ENCODE measurements at regions not wholly inside any gene's neighbourhood (a gene's known extent, or its start where the extent isn't known, plus 50 kb on each side); places are given as distances from the start of the nearest gene placed in this dataset.
"Not testable (repeated sequence)": the region's sequence is repeated elsewhere in the genome, so short reads cannot be mapped to it uniquely, and the experiment has no call there.

DNA sequence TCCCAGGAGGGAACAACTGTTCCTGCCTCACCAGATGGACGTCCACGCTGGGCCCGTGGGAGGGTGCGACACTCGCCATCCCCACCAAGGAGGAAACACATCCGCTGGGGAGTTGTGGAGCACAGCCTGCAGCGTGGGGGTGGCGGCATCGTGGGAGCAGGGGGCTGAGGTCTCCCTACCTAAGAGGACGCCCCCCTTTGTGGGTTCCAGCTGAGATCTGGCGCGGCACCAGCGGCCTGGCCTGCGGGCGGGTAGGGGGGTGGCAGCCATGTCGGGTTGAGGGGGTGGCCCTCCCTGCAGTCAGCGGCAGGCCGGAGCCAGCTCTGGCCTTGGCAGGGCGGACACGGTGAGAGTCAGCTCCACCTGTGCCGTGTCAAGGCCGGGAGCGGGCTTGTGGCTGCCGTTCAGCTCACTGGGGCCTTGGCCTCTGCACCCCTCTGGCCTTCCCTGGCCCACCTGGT, 116.7 kb upstream of the CIBAR2 start:
- no peak for DNase-seq
- WGBS, 2 donors: 87 to 91% methylated on average over 24 of the region's 24 CpGs

GRCh38 chr16:85229869-85230462, 117.7 kb upstream of the CIBAR2 start:
- H3K9me3 ChIP-seq (ENCODE audit: control insufficient read depth in 4 of 4, insufficient read depth in 3 of 4, low read length in 3 of 4): no peaks in the 10 kb centered on the region
- ATAC-seq (ENCODE audit: insufficient read depth, low FRiP score) (no peak), DNase-seq (peak in 2 of 3 donors; percentile 57 to 73)
- no peak overlapping the region for H3K4me3 ChIP-seq
- no peak overlapping the region for H3K9ac ChIP-seq (ENCODE audit: insufficient read depth in 1 of 2, low read length in 2 of 2)
- peaks cover 0 to 3% (median 0%) of the 10 kb centered on the region in 4 donors for H3K36me3 ChIP-seq (ENCODE audit: control insufficient read depth in 4 of 4, insufficient read depth in 4 of 4, low read length in 4 of 4)
- H3K4me1 ChIP-seq (ENCODE audit: control insufficient read depth in 5 of 5, insufficient read depth in 5 of 5, low read length in 5 of 5): peaks cover 2 to 64% (median 26%) of the 10 kb centered on the region in 5 donors
- H3K27ac ChIP-seq (ENCODE audit: low read depth in 1 of 2, low read length in 1 of 2): no peak overlapping the region
- TF ChIP-seq, protein P1, sequence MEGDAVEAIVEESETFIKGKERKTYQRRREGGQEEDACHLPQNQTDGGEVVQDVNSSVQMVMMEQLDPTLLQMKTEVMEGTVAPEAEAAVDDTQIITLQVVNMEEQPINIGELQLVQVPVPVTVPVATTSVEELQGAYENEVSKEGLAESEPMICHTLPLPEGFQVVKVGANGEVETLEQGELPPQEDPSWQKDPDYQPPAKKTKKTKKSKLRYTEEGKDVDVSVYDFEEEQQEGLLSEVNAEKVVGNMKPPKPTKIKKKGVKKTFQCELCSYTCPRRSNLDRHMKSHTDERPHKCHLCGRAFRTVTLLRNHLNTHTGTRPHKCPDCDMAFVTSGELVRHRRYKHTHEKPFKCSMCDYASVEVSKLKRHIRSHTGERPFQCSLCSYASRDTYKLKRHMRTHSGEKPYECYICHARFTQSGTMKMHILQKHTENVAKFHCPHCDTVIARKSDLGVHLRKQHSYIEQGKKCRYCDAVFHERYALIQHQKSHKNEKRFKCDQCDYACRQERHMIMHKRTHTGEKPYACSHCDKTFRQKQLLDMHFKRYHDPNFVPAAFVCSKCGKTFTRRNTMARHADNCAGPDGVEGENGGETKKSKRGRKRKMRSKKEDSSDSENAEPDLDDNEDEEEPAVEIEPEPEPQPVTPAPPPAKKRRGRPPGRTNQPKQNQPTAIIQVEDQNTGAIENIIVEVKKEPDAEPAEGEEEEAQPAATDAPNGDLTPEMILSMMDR (IDR thresholded peaks at IDR 0.05; ENCODE audit: control extremely low read depth, extremely low read depth): no peak
- H3K27me3 ChIP-seq (ENCODE audit: control insufficient read depth in 3 of 3, insufficient read depth in 3 of 3, low read length in 2 of 3): no peaks in the 10 kb centered on the region
- WGBS, 2 donors: 73 to 77% methylated on average over 8 of the region's 8 CpGs

More for the DNA sequence above, 116.7 kb upstream of the CIBAR2 start:
- ATAC-seq (ENCODE audit: insufficient read depth, low FRiP score): no peak
- Histone ChIP-seq H3K27me3 (ENCODE audit: control insufficient read depth in 3 of 3, insufficient read depth in 3 of 3, low read length in 2 of 3) (no peaks in the 10 kb centered on the region), H3K27ac (ENCODE audit: low read depth in 1 of 2, low read length in 1 of 2) (no peak overlapping the region), H3K4me1 (ENCODE audit: control insufficient read depth in 5 of 5, insufficient read depth in 5 of 5, low read length in 5 of 5) (peaks cover 0 to 65% (median 26%) of the 10 kb centered on the region in 5 donors), H3K4me3 (no peak overlapping the region), H3K36me3 (ENCODE audit: control insufficient read depth in 4 of 4, insufficient read depth in 4 of 4, low read length in 4 of 4) (peaks cover 0 to 3% (median 0%) of the 10 kb centered on the region in 4 donors), H3K9ac (ENCODE audit: insufficient read depth in 1 of 2, low read length in 2 of 2) (no peak overlapping the region), H3K9me3 (ENCODE audit: control insufficient read depth in 4 of 4, insufficient read depth in 3 of 4, low read length in 3 of 4) (no peaks in the 10 kb centered on the region)
- TF ChIP-seq, protein P1 (IDR thresholded peaks at IDR 0.05; ENCODE audit: control extremely low read depth, extremely low read depth): no peak

DNA sequence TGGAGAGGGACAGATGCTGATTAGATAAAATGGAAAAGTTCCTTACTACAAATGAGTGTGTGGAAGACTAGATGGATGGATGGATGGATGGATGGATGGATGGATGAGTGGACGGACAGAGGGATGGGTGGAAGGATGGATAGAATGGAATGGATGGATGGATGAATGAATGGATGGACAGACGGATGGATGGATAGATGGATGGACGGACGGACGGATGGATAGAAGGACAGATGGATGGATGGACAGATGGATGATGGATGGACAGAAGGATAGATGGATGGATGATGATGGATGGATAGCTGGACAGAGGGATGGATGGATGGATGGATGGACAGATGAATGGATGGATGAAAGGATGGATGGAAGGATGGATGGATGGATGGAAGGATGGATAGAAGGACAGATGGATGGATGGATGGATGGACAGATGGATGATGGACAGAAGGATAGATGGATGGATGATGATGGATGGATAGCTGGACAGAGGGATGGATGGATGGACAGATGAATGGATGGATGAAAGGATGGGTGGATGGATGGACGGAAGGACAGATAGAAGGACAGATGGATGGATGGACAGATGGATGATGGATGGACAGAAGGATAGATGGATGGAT, 118.6 kb upstream of the CIBAR2 start:
- ATAC-seq (ENCODE audit: insufficient read depth, low FRiP score); H3K9me3 ChIP-seq (ENCODE audit: control insufficient read depth in 4 of 4, insufficient read depth in 3 of 4, low read length in 3 of 4); H3K27ac ChIP-seq (ENCODE audit: low read depth in 1 of 2, low read length in 1 of 2); H3K9ac ChIP-seq (ENCODE audit: insufficient read depth in 1 of 2, low read length in 2 of 2); H3K27me3 ChIP-seq (ENCODE audit: control insufficient read depth in 3 of 3, insufficient read depth in 3 of 3, low read length in 2 of 3); DNase-seq; H3K36me3 ChIP-seq (ENCODE audit: control insufficient read depth in 4 of 4, insufficient read depth in 4 of 4, low read length in 4 of 4); H3K4me3 ChIP-seq: not testable (repeated sequence)
- 88 to 96% methylated on average over 6 of the region's 6 CpGs for WGBS, 2 donors
- peaks cover 4 to 58% (median 24%) of the 10 kb centered on the region in 5 donors for H3K4me1 ChIP-seq (ENCODE audit: control insufficient read depth in 5 of 5, insufficient read depth in 5 of 5, low read length in 5 of 5)

DNA sequence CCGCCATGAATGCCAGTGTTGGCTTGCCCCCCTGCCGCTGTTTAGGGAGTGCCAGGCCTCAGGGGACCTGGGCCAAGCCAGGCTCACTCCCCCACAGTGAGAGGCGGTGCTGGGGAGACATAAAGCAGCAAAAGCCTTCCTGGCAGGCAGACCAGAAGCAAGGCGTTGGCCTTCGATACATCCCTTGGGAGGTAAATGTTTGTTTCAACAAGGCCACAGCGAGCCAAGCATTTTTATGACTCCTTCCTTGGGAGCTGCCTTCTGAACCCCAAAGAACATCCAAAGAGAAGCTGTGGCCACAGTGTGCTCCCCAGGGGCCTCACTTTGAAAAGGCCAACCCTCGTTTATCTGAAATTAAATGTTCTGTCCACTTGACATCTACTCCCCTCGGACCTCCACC, 119.7 kb upstream of the CIBAR2 start:
- no peak for ATAC-seq (ENCODE audit: insufficient read depth, low FRiP score)
- Histone ChIP-seq H3K36me3 (ENCODE audit: control insufficient read depth in 4 of 4, insufficient read depth in 4 of 4, low read length in 4 of 4) (no peaks in the 10 kb centered on the region), H3K4me3 (no peak overlapping the region), H3K4me1 (ENCODE audit: control insufficient read depth in 5 of 5, insufficient read depth in 5 of 5, low read length in 5 of 5) (peaks cover 4 to 68% (median 33%) of the 10 kb centered on the region in 5 donors), H3K9me3 (ENCODE audit: control insufficient read depth in 4 of 4, insufficient read depth in 3 of 4, low read length in 3 of 4) (no peaks in the 10 kb centered on the region), H3K27me3 (ENCODE audit: control insufficient read depth in 3 of 3, insufficient read depth in 3 of 3, low read length in 2 of 3) (no peaks in the 10 kb centered on the region), H3K9ac (ENCODE audit: insufficient read depth in 1 of 2, low read length in 2 of 2) (no peak overlapping the region), H3K27ac (ENCODE audit: low read depth in 1 of 2, low read length in 1 of 2) (peak overlapping the region in 1 of 2 donors; percentile 5)
- TF ChIP-seq, protein P1 (IDR thresholded peaks at IDR 0.05; ENCODE audit: control extremely low read depth, extremely low read depth): no peak
- 70 to 84% methylated on average over 8 of the region's 8 CpGs for WGBS, 2 donors
- no peak for DNase-seq
